Cardiac fibroblast (primary cell): ENCODE measurements at regions not wholly inside any gene's neighbourhood (a gene's known extent, or its start where the extent isn't known, plus 50 kb on each side); places are given as distances from the start of the nearest gene placed in this dataset.
A peak's percentile ranks its signal among the peaks of the same experiment; 100 is the strongest.

Source experiments
- DNase-seq, 2 donors: peaks; one replicate each; pipeline versions ENCODE4 v3.0.0 to v3.0.0-alpha.2; 2010; ENCODE audit warnings: low read depth in 2 of 2
- H3K4me3 ChIP-seq, 2 donors: replicated peaks in 1 of 2; 1 replicate in 1 of 2; 2 replicates in 1 of 2; pipeline ENCODE4 v1.5.1; 2011; ENCODE audit warnings: low read depth in 2 of 2, low read length in 2 of 2, mild to moderate bottlenecking in 2 of 2, moderate library complexity in 1 of 2
- TF ChIP-seq, protein P1 (sequence below): IDR thresholded peaks from one replicate; pipeline ENCODE4 v1.5.1; 2011; ENCODE audit warnings: low read depth, mild to moderate bottlenecking, low read length, inconsistent platforms

DNA sequence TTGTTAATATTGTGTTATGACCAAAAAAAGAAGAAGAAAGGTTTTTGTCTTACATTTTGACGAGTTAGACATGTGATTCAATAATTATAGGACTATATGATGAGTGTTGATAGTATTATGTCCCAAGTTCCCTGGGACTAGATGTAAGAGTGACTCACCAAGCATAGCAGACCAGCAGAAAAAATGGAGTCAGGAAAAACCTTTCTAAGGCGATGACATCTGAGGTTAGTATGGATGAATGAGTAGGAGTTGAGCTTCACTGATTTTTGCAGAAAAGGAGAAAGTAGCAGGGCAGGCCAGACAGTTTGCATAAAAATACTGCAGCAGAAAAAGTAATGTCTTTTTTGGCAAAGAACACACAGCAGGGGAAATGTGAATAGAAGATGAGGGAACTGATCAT is 1041.3 kb upstream of the ADGRL4 start:
- peak; percentile 67 to 68 for DNase-seq
- no peak overlapping the region for H3K4me3 ChIP-seq
- TF ChIP-seq, protein P1, sequence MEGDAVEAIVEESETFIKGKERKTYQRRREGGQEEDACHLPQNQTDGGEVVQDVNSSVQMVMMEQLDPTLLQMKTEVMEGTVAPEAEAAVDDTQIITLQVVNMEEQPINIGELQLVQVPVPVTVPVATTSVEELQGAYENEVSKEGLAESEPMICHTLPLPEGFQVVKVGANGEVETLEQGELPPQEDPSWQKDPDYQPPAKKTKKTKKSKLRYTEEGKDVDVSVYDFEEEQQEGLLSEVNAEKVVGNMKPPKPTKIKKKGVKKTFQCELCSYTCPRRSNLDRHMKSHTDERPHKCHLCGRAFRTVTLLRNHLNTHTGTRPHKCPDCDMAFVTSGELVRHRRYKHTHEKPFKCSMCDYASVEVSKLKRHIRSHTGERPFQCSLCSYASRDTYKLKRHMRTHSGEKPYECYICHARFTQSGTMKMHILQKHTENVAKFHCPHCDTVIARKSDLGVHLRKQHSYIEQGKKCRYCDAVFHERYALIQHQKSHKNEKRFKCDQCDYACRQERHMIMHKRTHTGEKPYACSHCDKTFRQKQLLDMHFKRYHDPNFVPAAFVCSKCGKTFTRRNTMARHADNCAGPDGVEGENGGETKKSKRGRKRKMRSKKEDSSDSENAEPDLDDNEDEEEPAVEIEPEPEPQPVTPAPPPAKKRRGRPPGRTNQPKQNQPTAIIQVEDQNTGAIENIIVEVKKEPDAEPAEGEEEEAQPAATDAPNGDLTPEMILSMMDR = no peak

DNA sequence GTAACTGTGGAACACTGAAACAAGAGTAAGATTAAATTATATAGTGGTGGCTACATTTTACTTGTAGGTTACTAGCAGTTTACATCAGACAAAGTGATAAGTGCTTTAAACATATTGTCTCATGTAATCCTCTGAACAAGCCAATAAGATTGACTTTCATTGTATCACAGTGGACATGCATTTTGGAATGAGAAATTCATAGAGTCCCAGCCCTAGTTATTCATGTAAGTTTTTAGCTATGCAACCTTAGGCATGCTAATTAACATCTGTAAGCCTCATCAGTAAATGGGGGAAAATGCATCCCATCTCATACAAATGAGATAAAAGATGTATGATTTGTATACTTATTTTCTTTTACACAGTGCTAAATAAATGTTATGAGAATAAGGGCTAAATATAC is 1038.1 kb upstream of the ADGRL4 start:
- no peak for DNase-seq
- H3K4me3 ChIP-seq = no peak overlapping the region
- TF ChIP-seq, protein P1 = no peak

DNA sequence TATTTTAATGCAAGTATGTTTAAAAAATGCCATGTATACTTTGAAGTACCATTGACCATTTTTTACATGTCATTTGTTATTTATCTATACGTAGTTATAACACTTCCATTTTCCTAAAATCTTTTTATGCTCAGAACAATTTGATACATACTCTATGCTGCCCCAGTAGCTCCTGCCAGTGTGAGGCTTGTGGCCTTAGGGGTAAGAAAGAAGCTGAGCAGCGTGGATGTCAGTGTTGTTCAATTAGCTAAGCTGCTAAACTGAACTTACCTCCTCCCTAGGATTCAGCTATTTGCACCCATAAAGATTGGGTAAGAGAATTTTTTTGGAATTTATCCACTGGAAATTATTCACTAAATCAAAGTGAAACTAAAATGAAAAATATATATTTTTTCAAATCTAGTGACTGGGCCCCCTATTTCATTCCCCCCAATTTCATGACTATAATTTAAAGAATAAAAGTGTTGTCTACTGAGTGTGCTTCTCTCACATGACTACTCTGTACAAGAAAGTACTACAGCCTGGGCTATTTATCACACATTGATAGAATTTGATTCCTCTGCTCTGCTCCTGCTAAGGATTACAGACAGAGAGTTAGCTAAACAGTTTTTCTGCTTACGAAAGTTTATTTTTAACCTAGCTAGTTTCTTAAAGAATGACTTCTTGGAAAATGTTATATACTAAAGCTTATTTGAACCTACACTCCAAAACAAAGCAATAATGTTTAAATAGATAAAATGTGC is 1030.3 kb upstream of the ADGRL4 start:
- TF ChIP-seq, protein P1 = no peak
- DNase-seq = peak in 1 of 2 donors; percentile 7
- H3K4me3 ChIP-seq = no peak overlapping the region

DNA sequence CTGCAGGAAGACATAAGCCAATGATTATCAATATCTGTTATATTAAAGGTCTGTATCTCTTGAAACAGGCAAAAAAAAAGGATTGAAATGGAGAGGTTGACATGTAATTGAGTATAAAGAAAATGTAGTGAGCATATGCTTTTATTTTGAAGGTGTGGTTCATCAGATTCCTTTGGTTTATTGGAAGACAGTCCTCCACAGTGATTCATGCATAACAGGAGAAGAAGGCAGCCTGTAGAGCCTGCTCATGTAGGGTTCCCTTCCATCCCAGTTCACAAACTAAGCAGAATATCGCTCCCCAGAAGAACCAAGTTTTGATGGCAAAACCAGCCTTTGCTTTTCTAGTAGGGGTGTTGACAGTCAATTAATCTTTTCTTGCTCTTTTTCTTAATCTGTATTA is 1016.8 kb upstream of the ADGRL4 start:
- DNase-seq = no peak

DNA sequence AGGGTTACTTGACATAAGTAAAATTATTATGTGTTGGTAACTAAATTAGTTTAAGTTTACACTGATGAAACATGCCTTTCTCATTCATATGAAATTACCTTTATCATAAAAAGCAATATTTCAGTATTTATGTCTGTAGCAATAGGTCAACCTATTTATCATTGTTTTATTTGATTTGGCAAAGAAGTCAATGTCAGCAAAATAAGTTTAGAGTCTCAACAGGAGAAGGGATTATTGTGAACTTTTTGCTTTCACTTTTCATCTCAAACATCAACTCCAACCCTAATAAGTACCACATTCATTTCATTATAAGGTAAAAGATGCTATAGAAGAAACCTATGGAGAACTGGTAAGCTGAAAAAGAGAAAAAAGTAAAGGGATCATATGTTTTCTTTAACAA is 1015.4 kb upstream of the ADGRL4 start:
- DNase-seq = no peak
- TF ChIP-seq, protein P1 = no peak
- no peak overlapping the region for H3K4me3 ChIP-seq

More for the DNA sequence above, 1016.8 kb upstream of the ADGRL4 start:
- H3K4me3 ChIP-seq = no peak overlapping the region
- TF ChIP-seq, protein P1 = no peak

DNA sequence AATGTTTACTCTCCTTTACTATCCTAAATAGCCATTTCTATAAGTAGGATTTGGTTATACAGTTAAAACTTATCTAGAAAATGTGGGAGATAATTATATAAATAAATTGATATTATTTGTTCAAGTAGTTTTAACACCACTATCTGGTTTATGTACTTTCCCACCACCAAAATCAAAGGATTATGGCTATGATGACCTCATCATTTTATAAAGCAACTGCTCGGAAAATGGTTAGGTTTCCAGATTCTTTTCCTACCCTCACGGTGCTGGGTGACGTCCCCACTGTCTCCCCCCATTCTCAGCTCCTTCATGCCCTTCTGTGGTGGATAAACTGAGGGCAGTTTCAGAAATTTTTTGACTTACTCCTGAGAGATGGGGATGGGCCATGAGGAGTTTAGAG is 1011.8 kb upstream of the ADGRL4 start:
- TF ChIP-seq, protein P1 = no peak
- H3K4me3 ChIP-seq = no peak overlapping the region
- no peak for DNase-seq

DNA sequence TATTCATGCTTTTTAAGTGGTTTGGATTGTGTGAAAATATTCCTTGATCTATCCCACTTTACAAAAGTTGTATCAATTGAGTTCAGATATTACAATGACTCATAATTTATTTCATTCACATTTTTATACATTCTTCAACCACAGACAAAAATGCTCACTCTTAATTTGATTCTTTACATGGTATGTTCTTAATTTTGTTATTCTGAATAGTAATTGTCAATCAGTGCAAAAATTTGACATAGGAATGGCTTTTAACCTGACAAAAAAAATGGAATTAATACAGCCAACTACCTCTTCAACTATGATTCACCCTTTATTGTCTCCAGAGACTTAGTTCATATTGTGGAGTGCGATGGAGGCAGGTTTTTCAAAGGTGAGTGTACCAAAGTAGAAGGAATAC is 1002.4 kb upstream of the ADGRL4 start:
- no peak overlapping the region for H3K4me3 ChIP-seq
- no peak for DNase-seq
- TF ChIP-seq, protein P1 = no peak
